Astrocyte of the cerebellum (primary cell): ENCODE measurements at regions not wholly inside any gene's neighbourhood (a gene's known extent, or its start where the extent isn't known, plus 50 kb on each side); places are given as distances from the start of the nearest gene placed in this dataset.

Experiments
- DNase-seq: peaks from one replicate; pipeline ENCODE4 v3.0.0-alpha.2; 2011; ENCODE audit warnings: low read depth
- H3K4me3 ChIP-seq: 2 replicates; pipeline ENCODE4 v1.5.1; 2011; ENCODE audit warnings: mild to moderate bottlenecking, low read depth, low read length, moderate library complexity
- in situ Hi-C: cut with HindIII; loops from 2 replicates; pipeline ENCODE4 v1.10.0; 2017; ENCODE audit warnings: low sequenced_read_pairs
- TF ChIP-seq, protein P1 (sequence below): IDR thresholded peaks from 2 replicates; pipeline ENCODE4 v1.5.1; 2012; ENCODE audit warnings: low read length, low read depth, moderate library complexity, mild to moderate bottlenecking; ENCODE audit errors: missing control alignments

DNA sequence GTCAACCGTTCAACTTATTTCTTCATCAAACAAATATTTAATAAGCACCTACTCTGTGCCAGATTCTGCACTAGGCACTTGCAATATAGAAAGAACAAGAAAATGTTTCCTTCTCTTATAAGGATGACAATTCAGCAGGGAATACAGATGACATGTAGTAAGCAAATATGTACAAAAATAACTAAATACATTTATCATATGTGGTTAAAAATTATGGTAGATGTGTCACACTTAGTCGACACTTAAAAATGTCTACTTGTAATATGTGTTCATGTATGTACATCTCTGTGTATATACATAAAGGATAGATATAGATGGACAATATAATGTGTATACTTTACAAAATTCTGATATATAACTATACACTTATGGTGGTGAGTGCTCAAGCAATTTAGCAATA, 417.0 kb upstream of the MEF2C start:
- no peak for DNase-seq
- H3K4me3 ChIP-seq, result no peak overlapping the region
- in situ Hi-C loops, result no loop called here
- TF ChIP-seq, protein P1, sequence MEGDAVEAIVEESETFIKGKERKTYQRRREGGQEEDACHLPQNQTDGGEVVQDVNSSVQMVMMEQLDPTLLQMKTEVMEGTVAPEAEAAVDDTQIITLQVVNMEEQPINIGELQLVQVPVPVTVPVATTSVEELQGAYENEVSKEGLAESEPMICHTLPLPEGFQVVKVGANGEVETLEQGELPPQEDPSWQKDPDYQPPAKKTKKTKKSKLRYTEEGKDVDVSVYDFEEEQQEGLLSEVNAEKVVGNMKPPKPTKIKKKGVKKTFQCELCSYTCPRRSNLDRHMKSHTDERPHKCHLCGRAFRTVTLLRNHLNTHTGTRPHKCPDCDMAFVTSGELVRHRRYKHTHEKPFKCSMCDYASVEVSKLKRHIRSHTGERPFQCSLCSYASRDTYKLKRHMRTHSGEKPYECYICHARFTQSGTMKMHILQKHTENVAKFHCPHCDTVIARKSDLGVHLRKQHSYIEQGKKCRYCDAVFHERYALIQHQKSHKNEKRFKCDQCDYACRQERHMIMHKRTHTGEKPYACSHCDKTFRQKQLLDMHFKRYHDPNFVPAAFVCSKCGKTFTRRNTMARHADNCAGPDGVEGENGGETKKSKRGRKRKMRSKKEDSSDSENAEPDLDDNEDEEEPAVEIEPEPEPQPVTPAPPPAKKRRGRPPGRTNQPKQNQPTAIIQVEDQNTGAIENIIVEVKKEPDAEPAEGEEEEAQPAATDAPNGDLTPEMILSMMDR, result no peak

DNA sequence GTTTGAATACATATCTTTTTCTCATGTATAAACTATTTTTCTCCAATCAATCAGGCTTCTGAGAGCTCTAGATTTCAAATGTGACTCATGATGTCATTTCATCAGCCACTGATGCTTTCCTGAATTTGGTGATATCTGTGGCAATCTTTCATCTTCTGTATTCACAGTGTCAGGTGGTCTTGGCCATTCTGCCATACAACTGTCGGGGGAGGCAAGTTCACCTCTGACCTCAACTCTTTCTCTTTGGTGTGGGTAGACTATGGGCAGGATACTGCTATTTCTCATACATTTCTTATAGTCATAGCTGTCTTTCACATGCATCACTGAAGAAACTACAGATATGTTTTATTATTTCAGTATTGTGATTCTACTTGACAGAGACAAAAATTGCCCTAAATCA, 414.1 kb upstream of the MEF2C start:
- in situ Hi-C loops, result no loop called here
- DNase-seq, result no peak
- TF ChIP-seq, protein P1, result no peak
- H3K4me3 ChIP-seq, result no peak overlapping the region

DNA sequence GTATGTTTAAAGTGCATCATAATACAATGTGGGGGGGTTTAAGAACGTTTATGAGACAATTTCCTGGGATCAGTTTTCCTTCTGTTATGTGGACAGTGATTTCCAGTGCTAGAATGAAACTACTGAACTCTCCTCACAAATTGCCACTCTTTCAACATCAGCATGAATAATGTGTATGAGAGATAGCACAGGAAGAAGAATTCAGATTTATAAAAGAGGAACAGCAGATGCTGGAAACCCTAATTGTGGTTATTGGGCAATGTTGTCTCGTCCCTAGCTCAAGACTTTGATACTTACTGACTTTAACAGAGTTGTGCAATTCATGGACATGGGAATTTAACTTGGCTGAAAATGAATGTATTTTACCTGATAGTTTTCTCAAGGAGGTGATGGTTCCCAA, 410.8 kb upstream of the MEF2C start:
- DNase-seq, result no peak
- TF ChIP-seq, protein P1, result no peak
- no peak overlapping the region for H3K4me3 ChIP-seq
- in situ Hi-C loops, result no loop called here

DNA sequence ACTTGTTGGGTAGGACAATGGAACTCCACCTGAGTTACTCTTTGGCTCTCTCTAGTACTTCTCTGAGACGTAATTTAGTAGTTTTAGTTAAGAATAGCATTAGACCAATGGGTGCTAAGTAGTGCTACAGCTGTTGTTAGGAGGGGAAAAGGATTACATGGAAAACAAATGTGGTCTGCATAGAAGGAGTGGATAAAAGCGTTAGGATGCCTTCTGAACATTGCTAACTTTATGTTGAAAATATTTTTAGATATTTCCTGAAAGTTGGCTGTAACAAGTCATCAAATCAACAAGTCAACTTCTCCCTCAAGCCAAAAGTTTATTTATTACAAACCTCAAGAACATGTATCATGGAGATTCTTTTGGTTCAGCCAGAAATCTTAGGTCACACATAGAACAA, 409.5 kb upstream of the MEF2C start:
- no peak for DNase-seq
- TF ChIP-seq, protein P1, result no peak
- in situ Hi-C loops, result no loop called here
- no peak overlapping the region for H3K4me3 ChIP-seq

DNA sequence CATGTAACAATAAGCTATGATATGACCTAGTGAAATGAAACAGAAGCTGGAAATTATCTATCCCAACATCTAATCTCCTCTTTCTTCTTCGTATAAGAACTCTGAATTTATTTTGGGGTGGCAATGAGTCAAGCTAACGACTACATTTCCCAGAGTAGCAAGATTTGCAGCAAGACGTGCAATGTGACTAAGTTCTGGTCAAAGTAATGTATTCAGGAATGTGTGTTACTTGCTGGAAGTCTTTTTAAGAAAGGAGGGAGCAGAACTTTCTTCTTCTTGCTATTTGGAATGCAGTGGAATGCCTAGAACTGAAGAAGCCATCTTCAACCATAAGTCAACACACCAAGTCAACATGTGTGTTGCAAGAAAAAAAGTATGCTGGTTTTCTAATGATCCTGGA, 406.6 kb upstream of the MEF2C start:
- TF ChIP-seq, protein P1, result no peak
- in situ Hi-C loops, result no loop called here
- DNase-seq, result peak; percentile 29
- H3K4me3 ChIP-seq, result no peak overlapping the region

DNA sequence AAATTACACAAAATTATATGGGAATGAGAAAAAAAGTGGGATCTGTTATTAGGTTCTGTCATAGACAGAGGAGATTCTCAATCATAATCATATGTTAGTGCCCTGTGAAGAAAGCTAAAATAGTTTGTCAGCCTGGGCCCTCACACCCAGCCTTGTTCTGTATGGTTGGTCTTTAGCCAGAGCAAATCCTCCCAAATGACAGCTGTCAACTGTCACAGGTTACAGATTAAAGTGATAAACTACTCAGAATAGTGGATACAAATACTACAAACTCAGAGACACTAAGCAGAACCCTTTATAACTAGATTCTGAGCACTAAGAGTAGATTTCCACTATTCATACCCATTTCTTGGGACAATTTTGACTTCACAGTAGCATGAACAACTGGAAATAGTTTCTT, 405.0 kb upstream of the MEF2C start:
- in situ Hi-C loops, result no loop called here
- H3K4me3 ChIP-seq, result no peak overlapping the region
- TF ChIP-seq, protein P1, result no peak
- DNase-seq, result no peak

DNA sequence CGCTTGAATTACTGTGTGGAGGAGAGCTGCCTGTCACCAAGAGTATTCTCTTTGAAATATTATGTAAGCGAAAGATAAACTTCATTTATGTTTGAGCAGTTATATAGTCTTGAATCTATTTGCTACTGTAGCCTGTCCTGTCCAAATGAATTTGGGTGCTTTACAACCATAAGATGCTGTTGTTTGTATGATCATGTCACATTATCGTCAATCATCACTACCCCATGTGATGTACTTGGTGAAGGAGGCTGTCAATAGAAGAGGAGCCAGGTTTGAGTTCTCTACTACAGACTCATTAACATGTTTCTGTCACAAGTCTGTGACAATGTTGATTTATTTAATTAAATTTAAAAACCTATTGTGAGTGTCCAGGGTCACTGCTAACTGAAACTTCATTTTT, 403.3 kb upstream of the MEF2C start:
- DNase-seq, result no peak
- in situ Hi-C loops, result no loop called here
- TF ChIP-seq, protein P1, result no peak
- no peak overlapping the region for H3K4me3 ChIP-seq
